ENCODE measurements at regions not wholly inside any gene's neighbourhood (a gene's known extent, or its start where the extent isn't known, plus 50 kb on each side); places are given as distances from the start of the nearest gene placed in this dataset.

GRCh38 chr18:5030636-5031035, 166.4 kb downstream of the AKAIN1 start:
- intact Hi-C loops (cut with micrococcal nuclease; ENCODE audit: unreplicated experiment), result no loop called here
- Histone ChIP-seq H3K4me1 (ENCODE audit: insufficient read depth, low read length, poor library complexity, severe bottlenecking) (no peaks in the 10 kb centered on the region), H3K9me3 (ENCODE audit: low read depth, low read length, poor library complexity, severe bottlenecking) (peaks cover 9% of the 10 kb centered on the region), H3K27me3 (replicated peaks; ENCODE audit: insufficient read depth, low read depth, low read length, poor library complexity) (no peaks in the 10 kb centered on the region), H3K4me3 (ENCODE audit: low read depth, low read length, poor library complexity, severe bottlenecking) (no peak overlapping the region), H3K27ac (ENCODE audit: low read depth, low read length, poor library complexity, severe bottlenecking) (no peak overlapping the region), H3K36me3 (ENCODE audit: insufficient read depth, low read length, poor library complexity, severe bottlenecking) (no peaks in the 10 kb centered on the region)
- CTCF ChIA-PET, result no interaction called here
- TF ChIP-seq CTCF (conservative IDR thresholded peaks at IDR 0.05; ENCODE audit: low read depth, low read length) (no peak), EZH2 (IDR thresholded peaks at IDR 0.05; ENCODE audit: borderline replicate concordance, low read depth, low read length, poor library complexity, severe bottlenecking) (no peak)
- DNase-seq (ENCODE audit: low spot score), result no peak
- POLR2A ChIA-PET (ENCODE audit: low non-redundant PET), result no interaction called here
- no TSS peak for BruUV-seq (replicated peaks)

GRCh38 chr18:5029592-5029991, 167.5 kb downstream of the AKAIN1 start:
- intact Hi-C loops (cut with micrococcal nuclease; ENCODE audit: unreplicated experiment), result no loop called here
- H3K4me3 ChIP-seq (ENCODE audit: low read depth, low read length, poor library complexity, severe bottlenecking), result no peak overlapping the region
- no peak overlapping the region for H3K27ac ChIP-seq (ENCODE audit: low read depth, low read length, poor library complexity, severe bottlenecking)
- no TSS peak for BruUV-seq (replicated peaks)
- H3K27me3 ChIP-seq (replicated peaks; ENCODE audit: insufficient read depth, low read depth, low read length, poor library complexity), result no peaks in the 10 kb centered on the region
- peaks cover 9% of the 10 kb centered on the region for H3K9me3 ChIP-seq (ENCODE audit: low read depth, low read length, poor library complexity, severe bottlenecking)
- no peaks in the 10 kb centered on the region for H3K36me3 ChIP-seq (ENCODE audit: insufficient read depth, low read length, poor library complexity, severe bottlenecking)
- no peak for TF ChIP-seq EZH2 (IDR thresholded peaks at IDR 0.05; ENCODE audit: borderline replicate concordance, low read depth, low read length, poor library complexity, severe bottlenecking)
- TF ChIP-seq CTCF (conservative IDR thresholded peaks at IDR 0.05; ENCODE audit: low read depth, low read length), result no peak
- H3K4me1 ChIP-seq (ENCODE audit: insufficient read depth, low read length, poor library complexity, severe bottlenecking), result no peaks in the 10 kb centered on the region
- ChIA-PET CTCF (no interaction called here), POLR2A (ENCODE audit: low non-redundant PET) (no interaction called here)
- no peak for DNase-seq (ENCODE audit: low spot score)

GRCh38 chr18:5024741-5025140, 172.3 kb downstream of the AKAIN1 start:
- no peaks in the 10 kb centered on the region for H3K36me3 ChIP-seq (ENCODE audit: insufficient read depth, low read length, poor library complexity, severe bottlenecking)
- ChIA-PET POLR2A (ENCODE audit: low non-redundant PET) (no interaction called here), CTCF (no interaction called here)
- H3K4me3 ChIP-seq (ENCODE audit: low read depth, low read length, poor library complexity, severe bottlenecking), result no peak overlapping the region
- no peaks in the 10 kb centered on the region for H3K4me1 ChIP-seq (ENCODE audit: insufficient read depth, low read length, poor library complexity, severe bottlenecking)
- H3K9me3 ChIP-seq (ENCODE audit: low read depth, low read length, poor library complexity, severe bottlenecking), result no peaks in the 10 kb centered on the region
- intact Hi-C loops (cut with micrococcal nuclease; ENCODE audit: unreplicated experiment), result no loop called here
- BruUV-seq (replicated peaks), result no TSS peak
- no peak for DNase-seq (ENCODE audit: low spot score)
- H3K27me3 ChIP-seq (replicated peaks; ENCODE audit: insufficient read depth, low read depth, low read length, poor library complexity), result no peaks in the 10 kb centered on the region
- no peak for TF ChIP-seq EZH2 (IDR thresholded peaks at IDR 0.05; ENCODE audit: borderline replicate concordance, low read depth, low read length, poor library complexity, severe bottlenecking)
- no peak for TF ChIP-seq CTCF (conservative IDR thresholded peaks at IDR 0.05; ENCODE audit: low read depth, low read length)
- H3K27ac ChIP-seq (ENCODE audit: low read depth, low read length, poor library complexity, severe bottlenecking), result no peak overlapping the region
